HG02852 (cell line): ENCODE measurements at regions not wholly inside any gene's neighbourhood (a gene's known extent, or its start where the extent isn't known, plus 50 kb on each side); places are given as distances from the start of the nearest gene placed in this dataset.
"Not testable (repeated sequence)": the region's sequence is repeated elsewhere in the genome, so short reads cannot be mapped to it uniquely, and the experiment has no call there.

ENCODE experiments used
- ATAC-seq: cut with Tn5 transposase; IDR thresholded peaks from one replicate; pipeline ENCODE4 v1.9.1; 2021; ENCODE audit warnings: mild to moderate bottlenecking, moderate library complexity; ENCODE audit not compliant: unreplicated experiment

- ATAC-seq: no peak
These were observed 73.7 kb upstream of the DLG1 start for GRCh38 chr3:197372047-197372661.

- ATAC-seq: no peak
These were observed 73.2 kb upstream of the DLG1 start for GRCh38 chr3:197371591-197372046.

- no peak for ATAC-seq
These were observed 71.1 kb upstream of the DLG1 start for GRCh38 chr3:197369545-197369944.

- ATAC-seq: no peak
These were observed 70.4 kb upstream of the DLG1 start for GRCh38 chr3:197368821-197369220.

GRCh38 chr3:197368330-197368729, 69.9 kb upstream of the DLG1 start:
- ATAC-seq: no peak

- no peak for ATAC-seq
These were observed 68.8 kb upstream of the DLG1 start for GRCh38 chr3:197367081-197367780.

GRCh38 chr3:197366301-197367044, 68.1 kb upstream of the DLG1 start:
- ATAC-seq: no peak

- ATAC-seq: no peak
These were observed 67.2 kb upstream of the DLG1 start for GRCh38 chr3:197365586-197365985.

- no peak for ATAC-seq
These were observed 66.1 kb upstream of the DLG1 start for GRCh38 chr3:197364410-197365071.

- no peak for ATAC-seq
These were observed 65.4 kb upstream of the DLG1 start for GRCh38 chr3:197363553-197364409.

GRCh38 chr3:197362081-197362480, 63.7 kb upstream of the DLG1 start:
- ATAC-seq: no peak

GRCh38 chr3:197360095-197360494, 61.7 kb upstream of the DLG1 start:
- not testable (repeated sequence) for ATAC-seq

GRCh38 chr3:197359476-197359875, 61.1 kb upstream of the DLG1 start:
- ATAC-seq: not testable (repeated sequence)

- ATAC-seq: no peak
These were observed 58.3 kb upstream of the DLG1 start for GRCh38 chr3:197356741-197357140.

GRCh38 chr3:197356275-197356674, 57.9 kb upstream of the DLG1 start:
- ATAC-seq: no peak

GRCh38 chr3:197355713-197356112, 57.3 kb upstream of the DLG1 start:
- ATAC-seq: no peak

GRCh38 chr3:197354568-197355001, 56.2 kb upstream of the DLG1 start:
- ATAC-seq: no peak

- ATAC-seq: no peak
These were observed 55.6 kb upstream of the DLG1 start for GRCh38 chr3:197353867-197354567.

- ATAC-seq: no peak
These were observed 54.8 kb upstream of the DLG1 start for GRCh38 chr3:197353001-197353866.
